RWPE2 (cell line): ENCODE measurements at regions not wholly inside any gene's neighbourhood (a gene's known extent, or its start where the extent isn't known, plus 50 kb on each side); places are given as distances from the start of the nearest gene placed in this dataset.

Source experiments
- ATAC-seq: fragments of 200-7000 bp; cut with Tn5 transposase; 3 replicates; pipeline ENCODE4 v1.9.1; 2021; ENCODE audit warnings: low read depth
- DNase-seq: peaks from one replicate; pipeline ENCODE4 v3.0.0-alpha.2; 2020; ENCODE audit warnings: low spot score
- H3K27ac ChIP-seq: fragments of 450-650 bp; 2 replicates; pipeline ENCODE4 v1.5.1; 2017; ENCODE audit warnings: mild to moderate bottlenecking; ENCODE audit not compliant: poor library complexity, severe bottlenecking
- H3K27me3 ChIP-seq: fragments of 250-450 bp; sonication (Bioruptor Pico); 2 replicates; pipeline ENCODE4 v1.5.1; 2021; ENCODE audit warnings: mild to moderate bottlenecking, moderate library complexity; ENCODE audit not compliant: insufficient read depth, poor library complexity, severe bottlenecking
- H3K36me3 ChIP-seq: fragments of 250-450 bp; sonication (Bioruptor Pico); 2 replicates; pipeline ENCODE4 v1.5.1; 2020; ENCODE audit warnings: low read depth, mild to moderate bottlenecking, moderate library complexity
- H3K4me1 ChIP-seq: fragments of 250-450 bp; sonication (Bioruptor Pico); 2 replicates; pipeline ENCODE4 v1.5.1; 2021; ENCODE audit warnings: mild to moderate bottlenecking, moderate library complexity; ENCODE audit not compliant: insufficient read depth, poor library complexity, severe bottlenecking
- H3K4me3 ChIP-seq: fragments of 250-450 bp; sonication (Bioruptor Pico); 2 replicates; pipeline ENCODE4 v1.5.1; 2021; ENCODE audit warnings: mild to moderate bottlenecking, moderate library complexity; ENCODE audit not compliant: severe bottlenecking
- H3K9me3 ChIP-seq: fragments of 250-450 bp; sonication (Bioruptor Pico); 2 replicates; pipeline ENCODE4 v1.5.1; 2021; ENCODE audit warnings: mild to moderate bottlenecking, moderate library complexity; ENCODE audit not compliant: severe bottlenecking
- TF ChIP-seq, protein P1 (sequence below): fragments of 450-650 bp; IDR thresholded peaks from one replicate; pipeline ENCODE4 v1.5.1; 2017; ENCODE audit warnings: mild to moderate bottlenecking, moderate library complexity; ENCODE audit not compliant: poor library complexity, severe bottlenecking

- ATAC-seq = peak; percentile 89
- no peaks in the 10 kb centered on the region for H3K27me3 ChIP-seq
- H3K4me3 ChIP-seq = no peak overlapping the region
These were observed 52.1 kb upstream of the NME8 start for GRCh38 chr7:37796138-37796775.

More at GRCh38 chr7:37796138-37796775, 52.1 kb upstream of the NME8 start:
- Histone ChIP-seq H3K27ac (no peak overlapping the region), H3K36me3 (no peaks in the 10 kb centered on the region), H3K9me3 (no peaks in the 10 kb centered on the region), H3K4me1 (peaks cover 11% of the 10 kb centered on the region)
- DNase-seq = no peak
- TF ChIP-seq, protein P1, sequence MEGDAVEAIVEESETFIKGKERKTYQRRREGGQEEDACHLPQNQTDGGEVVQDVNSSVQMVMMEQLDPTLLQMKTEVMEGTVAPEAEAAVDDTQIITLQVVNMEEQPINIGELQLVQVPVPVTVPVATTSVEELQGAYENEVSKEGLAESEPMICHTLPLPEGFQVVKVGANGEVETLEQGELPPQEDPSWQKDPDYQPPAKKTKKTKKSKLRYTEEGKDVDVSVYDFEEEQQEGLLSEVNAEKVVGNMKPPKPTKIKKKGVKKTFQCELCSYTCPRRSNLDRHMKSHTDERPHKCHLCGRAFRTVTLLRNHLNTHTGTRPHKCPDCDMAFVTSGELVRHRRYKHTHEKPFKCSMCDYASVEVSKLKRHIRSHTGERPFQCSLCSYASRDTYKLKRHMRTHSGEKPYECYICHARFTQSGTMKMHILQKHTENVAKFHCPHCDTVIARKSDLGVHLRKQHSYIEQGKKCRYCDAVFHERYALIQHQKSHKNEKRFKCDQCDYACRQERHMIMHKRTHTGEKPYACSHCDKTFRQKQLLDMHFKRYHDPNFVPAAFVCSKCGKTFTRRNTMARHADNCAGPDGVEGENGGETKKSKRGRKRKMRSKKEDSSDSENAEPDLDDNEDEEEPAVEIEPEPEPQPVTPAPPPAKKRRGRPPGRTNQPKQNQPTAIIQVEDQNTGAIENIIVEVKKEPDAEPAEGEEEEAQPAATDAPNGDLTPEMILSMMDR = no peak
